ENCODE measurements at regions not wholly inside any gene's neighbourhood (a gene's known extent, or its start where the extent isn't known, plus 50 kb on each side); places are given as distances from the start of the nearest gene placed in this dataset.

DNA sequence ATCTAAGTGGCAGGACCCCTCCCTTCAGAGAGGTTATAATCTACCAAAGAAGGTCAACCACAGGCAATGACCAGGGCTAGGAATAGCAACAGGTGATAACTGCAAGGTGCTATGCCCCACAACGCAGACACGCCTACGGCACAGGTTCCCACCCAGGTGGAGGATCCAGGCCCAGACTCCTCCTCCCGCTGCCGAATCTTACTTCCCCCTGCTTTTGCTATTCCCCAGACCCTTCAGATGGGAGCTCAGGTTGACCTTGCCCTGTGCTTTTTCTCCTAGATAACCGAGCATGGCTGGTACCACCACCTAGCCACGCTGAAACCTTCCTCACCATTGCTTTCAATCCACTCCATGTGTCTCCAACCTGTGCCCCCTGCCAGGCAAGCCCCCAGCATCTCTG is 142.2 kb upstream of the IGF1R start:
- POLR2A ChIA-PET, result no interaction called here
- DNase-seq (no peak), ATAC-seq (no peak)
- Mint-ChIP-seq H3K36me3 (no peaks in the 10 kb centered on the region), H3K4me3 (no peak overlapping the region), H3K27ac (no peak overlapping the region), H3K9me3 (peaks cover 0 to 5% (median 0%) of the 10 kb centered on the region in 11 donors), H3K4me1 (peaks cover 0 to 3% (median 0%) of the 10 kb centered on the region in 7 donors), H3K27me3 (peaks cover 42 to 59% (median 45%) of the 10 kb centered on the region in 5 donors)
- intact Hi-C loops (cut with micrococcal nuclease), result no loop called here
- Histone ChIP-seq H3K4me1 (ENCODE audit: control insufficient read depth in 2 of 2, insufficient read depth in 2 of 2, low read length in 2 of 2) (no peaks in the 10 kb centered on the region), H3K27me3 (ENCODE audit: control insufficient read depth in 2 of 2, insufficient read depth in 2 of 2, low read length in 2 of 2) (no peaks in the 10 kb centered on the region), H3K27ac (ENCODE audit: low read depth, low read length) (no peak overlapping the region), H3K4me3 (ENCODE audit: low read length) (no peak overlapping the region), H3K9me3 (ENCODE audit: control insufficient read depth in 2 of 3, low read length in 3 of 3) (no peaks in the 10 kb centered on the region), H3K36me3 (ENCODE audit: control insufficient read depth in 2 of 3, insufficient read depth in 3 of 3, low read length in 3 of 3) (no peaks in the 10 kb centered on the region)
- CTCF ChIA-PET, result no interaction called here

DNA sequence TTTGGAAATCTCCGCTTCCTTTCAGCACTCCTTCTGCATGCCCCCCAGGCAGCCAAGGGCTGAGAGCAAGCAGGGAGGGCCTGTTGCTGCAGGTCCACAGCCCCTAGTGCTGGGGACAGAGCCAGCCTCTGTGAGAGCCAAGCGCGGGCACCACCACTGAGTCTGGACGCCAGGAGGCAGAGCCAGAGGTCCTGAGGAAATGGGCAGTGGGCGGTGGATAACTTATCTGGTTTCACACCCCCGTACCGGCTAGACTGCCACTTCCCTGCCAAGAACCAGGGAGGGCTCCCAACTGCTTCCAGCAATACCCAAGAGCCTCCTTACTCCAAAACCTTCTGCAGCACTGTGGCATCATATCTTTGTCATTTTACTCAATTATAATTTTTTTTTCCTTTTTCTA is 141.6 kb upstream of the IGF1R start:
- no peak for ATAC-seq
- Mint-ChIP-seq H3K27me3 (peaks cover 41 to 56% (median 44%) of the 10 kb centered on the region in 5 donors), H3K27ac (no peak overlapping the region), H3K36me3 (no peaks in the 10 kb centered on the region), H3K4me3 (no peak overlapping the region), H3K4me1 (peaks cover 0 to 3% (median 0%) of the 10 kb centered on the region in 7 donors), H3K9me3 (peaks cover 0 to 5% (median 0%) of the 10 kb centered on the region in 11 donors)
- Histone ChIP-seq H3K9me3 (ENCODE audit: control insufficient read depth in 2 of 3, low read length in 3 of 3) (no peaks in the 10 kb centered on the region), H3K27ac (ENCODE audit: low read depth, low read length) (no peak overlapping the region), H3K4me3 (ENCODE audit: low read length) (no peak overlapping the region), H3K27me3 (ENCODE audit: control insufficient read depth in 2 of 2, insufficient read depth in 2 of 2, low read length in 2 of 2) (no peaks in the 10 kb centered on the region), H3K36me3 (ENCODE audit: control insufficient read depth in 2 of 3, insufficient read depth in 3 of 3, low read length in 3 of 3) (no peaks in the 10 kb centered on the region), H3K4me1 (ENCODE audit: control insufficient read depth in 2 of 2, insufficient read depth in 2 of 2, low read length in 2 of 2) (no peaks in the 10 kb centered on the region)
- CTCF ChIA-PET, result no interaction called here
- DNase-seq, result no peak
- POLR2A ChIA-PET, result no interaction called here
- intact Hi-C loops (cut with micrococcal nuclease), result no loop called here

- Mint-ChIP-seq H3K4me1 (no peaks in the 10 kb centered on the region), H3K9me3 (peaks cover 0 to 5% (median 0%) of the 10 kb centered on the region in 11 donors), H3K4me3 (no peak overlapping the region), H3K36me3 (no peaks in the 10 kb centered on the region), H3K27ac (no peak overlapping the region), H3K27me3 (peaks cover 0 to 9% (median 0%) of the 10 kb centered on the region in 5 donors)
- no peaks in the 10 kb centered on the region for H3K27me3 ChIP-seq (ENCODE audit: control insufficient read depth in 2 of 2, insufficient read depth in 2 of 2, low read length in 2 of 2)
- no peak for DNase-seq
- no peak overlapping the region for H3K4me3 ChIP-seq (ENCODE audit: low read length)
- intact Hi-C loops (cut with micrococcal nuclease), result no loop called here
- no peaks in the 10 kb centered on the region for H3K36me3 ChIP-seq (ENCODE audit: control insufficient read depth in 2 of 3, insufficient read depth in 3 of 3, low read length in 3 of 3)
- ChIA-PET POLR2A (no interaction called here), CTCF (interaction anchor here (0.5 kb wide), 1 partner anchor 50 kb away, joined by 3 read pairs; no protein-coding TSS in a partner anchor)
- no peak for ATAC-seq
- no peaks in the 10 kb centered on the region for H3K9me3 ChIP-seq (ENCODE audit: control insufficient read depth in 2 of 3, low read length in 3 of 3)
- no peak overlapping the region for H3K27ac ChIP-seq (ENCODE audit: low read depth, low read length)
- H3K4me1 ChIP-seq (ENCODE audit: control insufficient read depth in 2 of 2, insufficient read depth in 2 of 2, low read length in 2 of 2), result no peaks in the 10 kb centered on the region
Measured at GRCh38 chr15:98513428-98513986, 134.8 kb upstream of the IGF1R start.

GRCh38 chr15:98514034-98514622 is 134.2 kb upstream of the IGF1R start:
- POLR2A ChIA-PET, result no interaction called here

DNA sequence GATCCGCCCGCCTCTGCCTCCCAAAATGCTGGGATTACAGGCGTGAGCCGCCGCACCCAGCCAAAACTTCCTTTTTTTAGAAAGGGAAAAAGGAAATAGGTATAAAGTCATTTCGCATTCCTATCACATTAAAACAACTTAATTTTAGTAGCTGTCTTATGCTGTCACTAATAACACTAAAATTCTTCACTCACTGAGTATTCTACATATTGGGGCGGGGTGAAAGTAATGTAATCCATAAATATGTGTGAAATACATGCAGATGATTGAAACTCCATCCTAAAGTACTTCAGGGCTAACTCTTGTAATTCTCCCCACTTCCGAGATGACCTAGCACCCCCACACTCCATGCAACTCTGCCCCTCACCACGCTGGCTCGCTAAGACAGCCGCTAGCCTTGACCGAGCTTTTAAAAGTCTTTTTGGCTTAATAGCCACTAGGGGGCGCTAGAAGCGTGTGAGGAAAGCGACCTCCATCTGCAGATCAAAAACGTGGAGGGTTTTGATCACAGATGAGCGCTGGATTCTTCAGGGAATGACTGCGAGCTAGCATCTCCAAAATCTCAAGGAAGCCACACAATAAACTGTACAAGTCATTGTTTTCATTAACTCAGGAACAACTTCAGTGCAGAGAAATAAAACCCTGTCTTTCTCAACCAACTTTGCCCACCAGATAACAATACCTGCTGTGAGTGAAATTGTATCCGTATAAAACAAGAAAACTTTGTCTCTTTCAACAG is 129.3 kb upstream of the IGF1R start:
- Mint-ChIP-seq H3K36me3 (no peaks in the 10 kb centered on the region), H3K27ac (peak overlapping the region in 1 of 9 donors; percentile 13), H3K9me3 (no peaks in the 10 kb centered on the region), H3K4me1 (peaks cover 0 to 8% (median 6%) of the 10 kb centered on the region in 7 donors), H3K27me3 (peaks cover 0 to 7% (median 5%) of the 10 kb centered on the region in 5 donors), H3K4me3 (no peak overlapping the region)
- ChIA-PET CTCF (interaction anchor here (0.6 to 6.2 kb wide), 22 partner anchors 9 to 561 kb away, joined by 3 to 95 read pairs (median 4); no protein-coding TSS in a partner anchor), POLR2A (interaction anchor here (1.0 to 1.4 kb wide), 3 partner anchors 85 to 134 kb away, joined by 4 to 6 read pairs (median 5); partner anchors contain the start of gene IGF1R)
- H3K9me3 ChIP-seq (ENCODE audit: control insufficient read depth in 2 of 3, low read length in 3 of 3), result no peaks in the 10 kb centered on the region
- intact Hi-C loops (cut with micrococcal nuclease), result loop anchor here (1.0 to 5.0 kb wide), 10 partner anchors 29 to 557 kb away; no protein-coding TSS in a partner anchor
- DNase-seq (peak; percentile 16 to 70 (median 52)), ATAC-seq (peak; percentile 85)
- no peaks in the 10 kb centered on the region for H3K27me3 ChIP-seq (ENCODE audit: control insufficient read depth in 2 of 2, insufficient read depth in 2 of 2, low read length in 2 of 2)
- no peak overlapping the region for H3K4me3 ChIP-seq (ENCODE audit: low read length)
- no peaks in the 10 kb centered on the region for H3K4me1 ChIP-seq (ENCODE audit: control insufficient read depth in 2 of 2, insufficient read depth in 2 of 2, low read length in 2 of 2)
- H3K36me3 ChIP-seq (ENCODE audit: control insufficient read depth in 2 of 3, insufficient read depth in 3 of 3, low read length in 3 of 3), result no peaks in the 10 kb centered on the region
- H3K27ac ChIP-seq (ENCODE audit: low read depth, low read length), result no peak overlapping the region

More at GRCh38 chr15:98514034-98514622, 134.2 kb upstream of the IGF1R start:
- Mint-ChIP-seq H3K27ac (no peak overlapping the region), H3K36me3 (no peaks in the 10 kb centered on the region), H3K4me1 (peaks cover 0 to 4% (median 4%) of the 10 kb centered on the region in 7 donors), H3K27me3 (peaks cover 0 to 8% (median 3%) of the 10 kb centered on the region in 5 donors), H3K9me3 (peaks cover 0 to 2% (median 0%) of the 10 kb centered on the region in 11 donors), H3K4me3 (no peak overlapping the region)
- no peaks in the 10 kb centered on the region for H3K9me3 ChIP-seq (ENCODE audit: control insufficient read depth in 2 of 3, low read length in 3 of 3)
- no peaks in the 10 kb centered on the region for H3K36me3 ChIP-seq (ENCODE audit: control insufficient read depth in 2 of 3, insufficient read depth in 3 of 3, low read length in 3 of 3)
- intact Hi-C loops (cut with micrococcal nuclease), result no loop called here
- no peak for ATAC-seq
- H3K27me3 ChIP-seq (ENCODE audit: control insufficient read depth in 2 of 2, insufficient read depth in 2 of 2, low read length in 2 of 2), result no peaks in the 10 kb centered on the region
- H3K4me1 ChIP-seq (ENCODE audit: control insufficient read depth in 2 of 2, insufficient read depth in 2 of 2, low read length in 2 of 2), result no peaks in the 10 kb centered on the region
- H3K27ac ChIP-seq (ENCODE audit: low read depth, low read length), result no peak overlapping the region
- CTCF ChIA-PET, result interaction anchor here (0.5 kb wide), 1 partner anchor 49 kb away, joined by 3 read pairs; no protein-coding TSS in a partner anchor
- H3K4me3 ChIP-seq (ENCODE audit: low read length), result no peak overlapping the region
- no peak for DNase-seq

GRCh38 chr15:98519767-98520550 is 128.4 kb upstream of the IGF1R start:
- no peaks in the 10 kb centered on the region for H3K36me3 Mint-ChIP-seq
- no peaks in the 10 kb centered on the region for H3K36me3 ChIP-seq (ENCODE audit: control insufficient read depth in 2 of 3, insufficient read depth in 3 of 3, low read length in 3 of 3)
- H3K9me3 Mint-ChIP-seq, result no peaks in the 10 kb centered on the region
- H3K4me1 Mint-ChIP-seq, result peaks cover 0 to 8% (median 6%) of the 10 kb centered on the region in 7 donors
- peaks cover 0 to 8% (median 6%) of the 10 kb centered on the region in 5 donors for H3K27me3 Mint-ChIP-seq
- ChIA-PET CTCF (interaction anchor here (0.6 to 6.2 kb wide), 21 partner anchors 8 to 560 kb away, joined by 3 to 95 read pairs (median 4); no protein-coding TSS in a partner anchor), POLR2A (interaction anchor here (1.0 to 1.4 kb wide), 3 partner anchors 84 to 133 kb away, joined by 4 to 6 read pairs (median 5); partner anchors contain the start of gene IGF1R)
- ATAC-seq (no peak), DNase-seq (no peak)
- H3K27ac ChIP-seq (ENCODE audit: low read depth, low read length), result no peak overlapping the region
- no peak overlapping the region for H3K27ac Mint-ChIP-seq
- H3K4me1 ChIP-seq (ENCODE audit: control insufficient read depth in 2 of 2, insufficient read depth in 2 of 2, low read length in 2 of 2), result no peaks in the 10 kb centered on the region
- no peaks in the 10 kb centered on the region for H3K27me3 ChIP-seq (ENCODE audit: control insufficient read depth in 2 of 2, insufficient read depth in 2 of 2, low read length in 2 of 2)
- intact Hi-C loops (cut with micrococcal nuclease), result loop anchor here (1.0 to 5.0 kb wide), 10 partner anchors 28 to 556 kb away; no protein-coding TSS in a partner anchor
- no peaks in the 10 kb centered on the region for H3K9me3 ChIP-seq (ENCODE audit: control insufficient read depth in 2 of 3, low read length in 3 of 3)
- H3K4me3 Mint-ChIP-seq, result no peak overlapping the region
- H3K4me3 ChIP-seq (ENCODE audit: low read length), result no peak overlapping the region
